ENCODE measurements at regions not wholly inside any gene's neighbourhood (a gene's known extent, or its start where the extent isn't known, plus 50 kb on each side); places are given as distances from the start of the nearest gene placed in this dataset.

DNA sequence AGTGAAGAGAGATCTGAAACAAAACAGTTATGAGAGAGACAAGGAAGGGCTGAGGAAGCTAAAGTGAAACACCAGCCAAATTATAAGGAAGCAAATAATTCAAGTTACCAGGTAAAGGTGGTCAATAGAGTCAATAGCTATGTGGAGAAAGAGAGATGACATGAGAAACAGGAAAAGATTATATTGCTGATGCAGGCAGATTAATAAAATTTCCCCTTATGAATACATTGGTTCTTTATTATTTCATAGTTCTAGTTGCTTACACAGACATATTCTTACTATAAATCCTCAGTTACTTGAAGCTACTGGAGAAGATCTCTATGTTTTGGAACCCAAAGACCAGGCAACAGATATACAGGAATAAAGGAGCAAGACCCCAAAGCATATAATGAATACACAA is 273.7 kb upstream of the CTSO start:
- DNase-seq, result no peak

DNA sequence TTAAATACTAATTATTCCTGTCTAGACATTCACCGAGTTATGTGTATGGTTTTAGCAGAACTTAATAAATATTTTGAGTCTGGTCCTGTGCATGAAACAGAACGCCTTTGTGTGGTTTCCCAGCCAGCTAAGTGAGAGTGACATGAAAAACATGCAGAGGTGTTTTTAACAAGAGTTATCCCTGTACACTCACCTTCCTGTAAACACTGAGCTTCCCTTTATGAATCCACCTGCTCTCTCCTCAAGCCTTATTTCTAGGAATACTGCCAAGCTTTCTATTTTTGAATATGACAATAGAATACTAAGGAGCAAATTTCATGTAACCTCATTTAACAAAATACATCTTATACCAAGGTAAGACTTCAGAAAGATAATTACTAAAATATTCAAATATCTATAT is 270.3 kb upstream of the CTSO start:
- no peak for DNase-seq

DNA sequence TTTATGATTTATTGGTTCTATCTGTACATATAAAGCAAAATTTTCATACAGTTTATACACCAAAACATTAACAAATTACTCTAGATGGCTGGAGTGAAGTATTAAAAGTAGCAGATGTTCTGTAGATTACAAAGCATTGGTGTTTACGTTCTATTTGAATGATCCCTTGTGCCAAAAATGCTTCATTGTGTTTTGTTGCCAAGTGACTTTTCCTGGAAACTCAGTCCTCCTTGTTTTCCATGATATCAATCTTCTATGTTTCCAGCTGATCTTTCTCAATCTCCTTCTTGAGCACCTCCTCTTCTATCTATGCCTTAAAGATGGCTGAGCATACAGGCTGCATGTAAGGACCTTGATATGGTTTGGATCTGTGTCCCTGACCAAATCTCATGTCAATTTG is 263.6 kb upstream of the CTSO start:
- no peak for DNase-seq

DNA sequence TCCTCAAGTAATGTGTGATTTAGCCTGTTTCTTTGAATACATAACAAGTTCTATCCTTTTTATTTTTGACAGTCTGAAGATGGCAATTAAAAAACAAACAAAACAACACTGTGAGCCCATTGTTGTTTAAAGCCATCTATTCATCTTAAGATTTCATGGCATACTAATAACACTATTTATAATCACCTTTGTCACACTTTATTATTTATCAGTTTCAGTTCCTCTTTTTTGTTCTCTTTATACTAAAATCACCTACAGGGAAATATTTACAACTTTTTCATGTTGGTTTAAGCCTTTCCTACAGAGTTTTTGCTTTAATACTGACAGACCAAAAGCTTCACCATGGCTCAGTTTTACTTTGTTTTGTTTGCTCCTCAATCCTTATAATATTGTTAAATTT is 247.4 kb upstream of the CTSO start:
- DNase-seq, result no peak

DNA sequence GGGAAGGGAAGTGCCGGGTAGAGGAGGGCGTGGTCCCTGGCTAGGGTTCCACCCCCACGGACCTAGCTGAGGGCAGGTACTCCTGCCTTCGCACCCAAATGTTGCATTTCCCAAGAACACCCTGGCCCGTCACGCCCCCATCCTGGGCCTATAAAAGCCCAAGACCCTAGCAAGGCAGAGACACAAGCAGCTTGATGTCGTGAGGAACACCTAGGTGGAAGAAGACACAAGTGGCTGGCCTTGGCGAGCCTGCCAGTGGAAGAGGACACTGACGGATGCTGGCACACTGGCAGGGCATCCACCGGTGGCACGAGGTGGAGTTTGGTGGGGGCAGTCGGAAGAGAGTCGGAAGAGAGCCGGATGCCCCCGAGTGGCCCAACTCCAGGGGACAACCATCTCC is 244.8 kb upstream of the CTSO start:
- no peak for DNase-seq

DNA sequence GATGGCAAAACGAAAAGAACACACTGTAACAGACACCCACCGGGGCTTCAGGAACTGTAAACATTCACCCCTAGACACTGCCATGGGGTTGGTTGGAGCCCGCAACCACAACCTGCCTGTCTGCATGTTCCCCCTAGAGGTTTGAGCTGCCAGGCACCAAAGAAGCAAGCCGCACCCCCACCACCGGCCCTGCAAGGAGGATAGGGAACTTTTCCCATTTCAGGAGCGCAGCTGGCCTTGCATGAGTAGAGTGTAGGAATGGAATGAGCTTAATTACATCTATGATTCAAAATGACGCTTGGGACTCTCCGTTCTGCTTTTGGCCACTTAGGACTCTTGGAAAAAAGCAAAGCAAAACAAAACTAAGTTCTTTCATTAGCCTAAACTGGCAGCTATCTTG is 243.6 kb upstream of the CTSO start:
- DNase-seq, result peak; percentile 9

DNA sequence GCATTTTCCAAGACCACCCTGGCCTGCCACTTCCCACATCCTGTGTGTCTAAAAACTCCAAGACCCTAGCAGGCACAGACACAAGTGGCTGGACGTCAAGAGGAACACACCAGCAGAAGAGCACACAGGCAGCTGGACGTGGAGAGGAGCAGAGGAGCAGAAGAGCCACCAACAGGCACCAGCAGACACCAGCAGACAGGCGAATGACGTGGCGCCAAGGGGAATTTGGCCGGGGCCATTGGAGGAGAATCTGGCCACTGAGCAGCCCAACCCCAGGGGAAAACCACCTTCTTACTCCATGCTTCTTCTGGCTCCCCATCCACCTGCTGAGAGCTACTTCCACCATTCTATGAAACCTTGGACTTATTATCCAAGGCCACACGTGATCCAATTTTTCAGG is 243.1 kb upstream of the CTSO start:
- DNase-seq, result no peak

DNA sequence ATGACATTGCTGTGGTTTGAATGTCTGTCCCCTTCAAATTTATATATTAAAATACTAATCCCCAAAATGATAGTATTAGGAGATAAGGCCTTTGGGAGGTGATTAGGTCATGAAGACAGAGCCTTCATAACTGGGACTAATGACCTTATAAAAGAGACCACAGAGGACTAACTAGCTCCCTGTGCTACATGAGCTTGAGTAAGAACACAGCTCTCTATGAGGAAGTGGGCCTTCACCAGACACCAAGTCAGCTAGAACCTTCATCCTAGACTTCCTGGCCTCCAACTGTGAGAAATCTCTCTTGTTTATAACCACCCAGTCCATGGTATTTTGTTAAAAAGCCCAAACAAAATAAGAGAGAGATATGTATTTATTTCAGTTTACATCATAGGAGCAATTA is 242.2 kb upstream of the CTSO start:
- DNase-seq, result no peak

DNA sequence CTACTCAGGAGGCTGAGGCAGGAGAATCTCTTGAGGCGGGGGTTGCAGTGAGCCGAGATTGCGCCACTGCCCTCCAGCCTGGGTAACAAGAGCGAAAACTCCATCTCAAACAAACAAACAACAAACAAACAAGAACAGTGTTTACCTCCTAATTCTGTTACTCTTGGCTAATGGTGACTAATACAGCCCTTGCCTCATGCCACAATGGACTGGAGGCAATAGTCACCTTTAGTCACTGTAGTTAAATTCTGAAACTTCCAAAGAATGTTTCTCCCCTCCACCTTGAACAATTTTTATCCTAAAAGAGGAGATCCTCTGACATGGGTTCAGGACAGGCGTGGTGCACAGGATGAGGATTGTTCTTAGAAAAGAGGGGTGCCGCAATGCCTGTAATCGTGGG is 241.2 kb upstream of the CTSO start:
- DNase-seq, result no peak

DNA sequence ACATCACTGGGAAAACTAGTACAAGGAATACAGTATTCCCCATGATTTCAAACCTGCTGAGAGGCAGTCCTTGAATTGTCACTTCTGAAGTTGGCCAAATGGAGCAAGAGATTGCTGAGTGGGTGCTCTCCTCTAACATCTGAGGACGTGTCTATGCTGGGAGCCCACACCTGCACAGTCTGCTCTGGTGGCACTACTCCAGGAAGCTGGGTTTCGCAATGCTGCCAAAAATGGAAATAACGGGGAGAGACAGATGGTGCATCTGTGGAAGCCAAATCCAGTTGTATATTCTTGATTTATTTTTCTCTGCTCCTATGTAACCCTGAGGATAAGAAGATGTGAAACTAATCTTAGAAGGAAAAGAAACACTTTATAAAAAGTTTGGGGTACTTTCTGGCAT is 240.1 kb upstream of the CTSO start:
- no peak for DNase-seq

DNA sequence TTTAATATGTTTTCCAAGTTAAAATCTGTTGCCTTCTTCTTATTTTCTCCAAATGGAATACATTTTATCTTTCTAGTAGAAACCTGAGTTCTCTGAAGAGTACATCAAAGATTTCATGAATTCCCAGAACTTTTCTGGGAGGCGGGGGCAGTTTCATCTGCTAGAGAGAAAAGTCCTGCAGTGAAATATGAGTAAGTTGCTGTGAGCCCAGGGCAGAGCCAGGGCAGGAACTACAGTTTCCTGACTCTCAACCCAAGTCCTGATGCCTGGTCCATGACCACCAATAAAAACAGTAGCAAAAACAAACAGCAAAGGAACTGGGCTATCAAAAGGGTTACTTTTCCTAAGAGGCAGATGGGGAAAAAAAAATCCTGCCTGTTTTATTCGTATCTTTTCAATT is 239.4 kb upstream of the CTSO start:
- peak; percentile 19 for DNase-seq

DNA sequence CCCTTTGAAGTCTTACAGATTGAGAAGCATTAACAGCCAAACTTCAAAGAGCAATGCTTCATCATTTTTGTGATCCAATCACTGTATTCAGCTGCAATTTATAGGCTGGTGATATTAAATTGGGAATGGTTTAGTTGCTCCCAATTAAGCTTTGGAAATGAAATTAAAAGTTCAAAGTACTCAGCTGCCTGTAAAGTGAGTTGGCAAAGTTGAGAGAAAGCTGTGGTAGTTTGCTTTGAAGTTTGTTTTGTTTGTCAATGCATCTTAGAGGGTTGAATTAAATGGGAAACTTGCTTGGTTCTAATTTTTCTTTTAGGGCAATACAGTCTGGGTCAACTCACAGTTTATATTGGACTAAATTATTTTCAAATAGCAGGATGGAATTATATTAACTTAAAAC is 238.4 kb upstream of the CTSO start:
- no peak for DNase-seq

DNA sequence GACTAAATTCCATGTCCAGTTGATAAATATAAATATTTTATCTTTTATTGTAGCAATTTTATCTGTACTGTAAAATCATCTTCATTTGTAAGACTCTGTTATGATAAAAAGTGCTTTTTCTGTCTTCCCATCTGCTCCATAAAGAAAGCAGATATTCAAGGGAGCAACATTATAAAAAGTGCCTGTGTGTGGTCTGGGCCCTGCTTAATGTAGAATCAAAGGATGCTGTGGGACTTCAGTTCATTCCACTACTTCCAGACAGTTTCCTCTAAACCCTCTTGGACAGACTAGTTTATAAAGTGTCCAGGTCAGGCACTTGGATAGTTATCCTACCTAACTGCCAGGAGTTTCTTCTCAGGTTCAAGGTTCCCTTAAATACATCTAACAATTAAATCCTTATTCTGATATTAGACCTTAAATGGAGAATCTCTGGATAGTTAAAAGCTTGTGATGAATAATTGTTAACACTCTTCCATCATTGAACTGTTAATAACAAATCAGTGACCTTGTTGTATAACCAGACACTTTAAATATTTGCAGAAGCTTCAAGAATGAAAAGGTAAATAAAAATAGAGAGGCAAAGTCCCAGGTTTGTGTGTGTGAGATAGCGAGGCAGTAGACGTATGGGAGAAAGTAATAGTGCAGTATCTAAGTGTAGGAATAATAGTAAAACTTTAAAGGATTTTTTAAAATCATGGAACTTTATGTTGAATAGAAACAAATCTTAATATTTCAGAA is 237.5 kb upstream of the CTSO start:
- no peak for DNase-seq

DNA sequence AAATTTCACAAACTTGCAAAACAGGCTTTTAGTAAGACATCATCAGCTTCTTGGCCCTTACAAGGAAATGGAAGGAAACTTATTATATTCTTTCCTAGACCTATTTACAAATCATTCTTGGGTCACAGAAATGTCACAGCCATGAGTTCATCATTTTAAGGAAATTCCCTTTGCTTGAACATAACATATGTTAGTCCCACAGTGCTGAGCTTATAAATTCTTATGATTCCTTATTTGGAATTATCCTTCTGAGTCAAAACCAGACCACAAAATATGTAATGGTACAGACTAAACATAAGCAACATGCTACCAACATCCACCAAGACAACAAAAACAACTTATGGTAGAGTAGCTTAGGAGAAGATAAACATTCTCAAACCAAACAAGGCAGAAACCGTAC is 236.9 kb upstream of the CTSO start:
- no peak for DNase-seq

DNA sequence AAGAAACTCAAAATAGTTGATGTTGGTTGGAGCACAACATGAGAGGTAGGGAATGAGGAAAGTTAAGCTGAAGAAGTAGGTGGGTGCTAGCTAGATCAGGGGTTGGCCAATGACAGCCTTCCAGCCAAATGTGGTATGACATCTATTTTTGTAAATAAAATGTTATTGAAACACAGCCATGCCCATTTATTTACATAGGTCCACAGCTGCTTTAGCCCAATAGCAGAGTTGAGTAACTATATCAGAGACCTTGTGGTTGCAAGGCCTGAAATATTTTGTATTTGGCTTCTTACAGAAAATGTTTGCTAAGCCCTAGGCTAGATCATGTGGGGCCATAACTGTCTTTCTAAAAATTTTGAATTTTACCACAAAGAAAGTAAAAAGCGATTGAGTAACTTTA is 234.9 kb upstream of the CTSO start:
- DNase-seq, result no peak

DNA sequence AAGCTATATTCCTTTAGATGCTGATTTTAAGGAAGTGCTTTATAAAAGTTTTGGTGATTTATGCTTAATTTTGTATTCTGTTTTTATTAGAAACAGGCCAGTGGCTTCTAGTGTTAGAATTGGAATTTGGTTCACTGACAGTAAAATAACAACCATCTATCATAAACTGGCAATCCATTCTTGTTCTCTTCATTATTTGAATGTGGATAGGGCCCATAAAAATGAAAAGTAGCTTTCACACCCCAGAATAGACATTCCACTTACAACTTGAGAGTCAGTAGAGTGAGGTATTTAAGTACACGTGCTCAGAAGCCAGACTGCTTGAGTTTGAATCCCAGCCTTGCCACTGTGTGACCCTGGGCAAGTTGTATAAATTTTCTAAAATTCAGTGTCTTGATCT is 232.4 kb upstream of the CTSO start:
- no peak for DNase-seq

DNA sequence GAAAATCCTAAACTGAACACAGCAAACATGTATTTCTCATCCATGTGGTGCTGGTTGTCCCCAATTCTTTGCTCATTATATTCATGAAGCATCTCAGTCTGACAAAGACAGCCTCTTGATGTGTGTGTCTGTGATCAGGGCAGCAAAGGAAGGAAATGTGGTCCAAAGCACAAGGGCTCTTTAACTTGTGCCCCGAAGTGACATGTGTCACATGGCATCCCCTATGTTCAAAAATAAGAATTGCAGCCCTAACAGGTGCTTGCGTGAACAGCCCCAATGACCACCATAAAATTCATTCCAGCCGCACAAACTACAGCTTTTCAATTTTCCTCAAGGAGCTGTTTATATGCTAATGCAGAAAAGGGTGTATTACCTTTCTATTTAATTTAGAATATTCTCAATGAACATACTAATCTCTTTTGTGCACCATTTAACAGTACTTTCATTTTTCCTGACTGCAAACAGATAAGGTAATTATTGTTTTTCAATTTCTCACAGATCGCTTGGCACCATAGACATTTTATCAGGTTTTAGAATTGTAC is 231.9 kb upstream of the CTSO start:
- DNase-seq, result no peak

DNA sequence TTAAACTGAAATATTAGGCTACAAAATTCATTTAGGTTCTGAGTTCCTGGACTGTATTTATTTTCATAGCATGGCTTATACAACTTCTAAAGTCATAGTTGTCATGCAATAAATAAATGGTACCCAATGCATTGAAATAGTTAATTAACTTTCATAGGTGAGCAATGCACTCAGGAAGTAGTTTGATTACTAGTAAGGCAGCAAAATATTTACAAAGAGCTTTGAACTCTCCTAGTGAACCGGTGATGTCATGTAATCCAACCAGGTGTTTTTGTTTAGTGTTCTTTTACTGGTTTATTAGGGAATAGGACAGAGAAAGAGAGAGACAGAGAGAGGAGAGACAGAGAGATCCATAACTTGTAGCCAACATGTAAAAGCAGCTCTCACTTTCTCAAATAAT is 228.6 kb upstream of the CTSO start:
- no peak for DNase-seq

DNA sequence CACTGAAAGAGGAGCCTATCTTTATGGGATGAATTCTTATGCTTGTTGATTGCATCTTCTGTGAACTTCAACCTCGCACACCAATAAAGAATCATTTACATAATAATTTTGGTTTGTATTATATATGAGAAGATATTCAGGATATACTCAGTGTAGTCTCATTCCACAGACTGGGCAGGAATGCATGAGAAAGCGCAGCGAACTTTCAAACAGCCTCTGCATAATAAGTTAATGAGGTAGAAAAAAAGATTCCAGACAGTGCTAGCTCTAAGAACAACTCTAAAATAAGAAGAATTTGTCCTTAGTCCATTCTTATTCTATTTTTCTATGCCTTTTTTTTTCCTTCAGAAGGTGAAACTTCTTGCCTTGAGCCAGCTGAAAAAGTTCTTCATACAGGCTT is 224.3 kb upstream of the CTSO start:
- no peak for DNase-seq

DNA sequence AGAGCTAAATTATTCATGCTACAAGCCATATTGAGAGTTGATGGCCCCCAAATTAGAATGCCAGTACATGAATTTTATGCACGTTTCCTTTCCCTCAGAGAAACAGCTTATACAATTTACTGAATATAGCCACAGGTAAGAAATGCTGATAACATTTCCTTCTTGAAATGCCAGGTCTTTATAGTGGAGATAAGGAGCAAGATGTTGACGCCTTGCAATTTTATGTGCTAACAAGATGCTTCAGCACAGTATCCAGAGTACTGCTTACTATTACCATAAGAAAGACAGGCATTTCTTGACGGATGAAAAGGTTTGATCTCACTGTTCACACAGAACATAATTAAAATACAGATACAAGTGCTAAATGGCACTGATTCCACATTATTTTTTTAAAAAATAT is 223.2 kb upstream of the CTSO start:
- DNase-seq, result no peak

DNA sequence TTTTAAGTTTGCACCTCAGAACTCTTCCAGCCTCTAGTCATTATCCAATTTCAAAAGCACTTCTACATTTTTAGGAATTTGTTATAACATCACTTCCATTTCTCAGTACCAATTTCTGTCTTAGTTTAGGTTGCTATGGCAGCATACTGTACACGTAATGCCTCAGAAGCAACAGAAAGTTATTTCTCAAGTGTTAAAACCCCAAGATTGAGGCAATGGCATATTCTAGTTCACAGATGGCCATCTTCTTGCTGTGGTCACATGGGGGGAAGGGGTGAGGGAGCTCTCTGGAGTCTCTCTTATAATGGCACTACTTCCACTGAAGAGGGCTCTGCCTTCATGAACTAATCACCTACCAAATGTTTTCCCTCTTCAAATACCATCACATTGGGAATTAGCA is 220.3 kb upstream of the CTSO start:
- DNase-seq, result no peak

DNA sequence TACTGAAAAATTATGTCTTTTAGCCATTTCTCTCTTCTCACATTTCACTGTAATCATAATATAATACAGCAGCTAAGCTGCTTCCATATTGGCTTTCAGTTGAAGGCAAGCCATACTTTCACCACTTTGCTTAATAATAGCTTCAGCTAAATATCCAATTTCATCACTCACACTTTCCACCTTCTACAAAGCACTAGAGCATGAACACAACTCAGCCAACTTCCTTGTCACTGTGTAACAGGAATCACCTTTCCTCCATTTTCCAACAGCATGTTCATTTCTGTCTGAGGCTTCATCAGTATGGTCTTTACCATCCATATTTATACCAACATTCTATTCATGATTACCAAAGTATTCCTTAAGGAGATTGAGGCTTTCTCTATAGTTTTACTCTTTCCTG is 219.8 kb upstream of the CTSO start:
- DNase-seq, result no peak

DNA sequence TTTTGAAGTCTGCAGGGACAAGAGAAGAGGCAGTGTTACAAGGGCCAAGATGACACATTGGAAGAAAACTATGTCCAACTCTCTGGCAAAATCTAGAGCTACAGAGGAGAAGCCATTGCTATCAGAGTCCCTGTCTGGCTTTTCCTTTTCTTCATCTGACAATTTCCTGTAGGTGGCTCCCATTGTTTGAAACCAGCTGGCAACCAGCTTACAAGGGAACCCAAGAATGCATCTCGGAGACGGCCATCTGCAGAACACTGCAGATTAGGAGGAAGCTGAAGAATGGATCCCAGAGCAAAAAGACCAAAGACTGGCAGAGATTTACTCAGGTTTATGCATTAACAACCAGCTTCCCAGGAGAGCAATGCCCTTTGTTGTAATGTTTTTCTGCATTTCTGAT is 216.2 kb upstream of the CTSO start:
- DNase-seq, result no peak

DNA sequence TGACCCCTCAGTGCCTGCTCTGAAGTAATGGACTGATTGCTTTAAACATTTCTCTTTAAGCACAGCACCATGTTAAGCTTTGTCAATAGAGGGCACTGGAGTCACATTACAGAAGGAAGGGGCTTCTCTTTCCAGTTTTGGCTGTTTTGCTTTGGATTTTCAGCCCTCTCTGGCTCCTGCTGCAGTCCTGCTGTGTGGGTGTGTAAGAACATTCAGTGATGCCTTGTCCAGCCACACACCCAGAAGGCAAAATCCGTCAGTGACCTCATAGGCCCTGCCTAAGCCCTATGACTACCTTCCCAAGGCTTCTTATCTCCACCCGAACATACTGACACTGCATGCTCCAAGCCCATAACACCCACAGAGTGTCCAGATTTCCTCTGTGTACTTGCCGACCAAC is 215.3 kb upstream of the CTSO start:
- DNase-seq, result peak; percentile 18

DNA sequence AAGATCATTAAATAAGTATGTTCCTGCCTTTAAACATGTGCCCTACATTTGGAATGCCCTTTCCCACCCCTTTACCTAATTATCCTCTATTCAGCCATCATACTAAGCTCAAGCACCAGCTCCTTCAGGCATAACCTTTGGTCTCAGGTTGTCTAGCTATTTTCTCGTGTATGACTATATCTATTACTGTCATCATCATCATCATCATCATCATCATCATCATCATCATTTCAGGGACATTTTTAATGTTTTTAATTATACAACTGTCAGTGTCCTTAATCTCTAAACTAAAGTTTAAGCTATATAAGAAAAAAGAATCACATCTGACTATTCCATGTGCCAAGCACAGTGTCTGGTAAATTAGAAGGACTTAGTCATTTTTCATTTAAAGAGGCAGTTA is 214.6 kb upstream of the CTSO start:
- DNase-seq, result no peak
